ENCODE measurements at regions not wholly inside any gene's neighbourhood (a gene's known extent, or its start where the extent isn't known, plus 50 kb on each side); places are given as distances from the start of the nearest gene placed in this dataset.

DNA sequence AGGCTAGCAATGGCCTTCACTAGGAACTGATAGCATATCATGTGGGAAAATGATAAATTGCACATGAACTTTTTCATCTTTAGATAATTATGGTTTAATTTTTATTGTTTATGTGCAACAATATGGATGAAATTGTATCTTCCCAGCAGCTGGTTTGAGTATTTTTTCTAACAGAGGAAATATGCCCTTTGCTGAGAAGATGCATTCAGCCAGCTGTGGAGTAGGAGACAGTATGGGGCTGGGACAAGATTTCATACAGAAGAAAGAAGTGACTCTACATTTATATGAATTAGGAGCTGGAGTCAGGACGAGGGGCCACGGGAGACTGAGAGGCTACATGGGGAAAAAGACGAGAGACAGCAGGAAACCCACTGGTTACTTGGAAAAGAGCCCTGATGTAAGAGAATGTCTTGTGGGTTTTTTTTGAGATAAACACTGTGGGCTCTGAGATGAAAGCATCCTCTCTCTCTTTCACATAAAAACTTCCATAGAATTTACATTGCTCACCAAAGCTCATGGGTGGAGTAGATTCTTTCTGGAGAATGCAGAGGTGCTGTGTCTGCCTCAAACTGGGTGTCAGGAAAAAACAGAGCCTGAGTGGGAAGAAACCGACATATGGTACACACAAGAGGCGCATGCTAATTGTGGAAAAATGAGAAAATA is 115.2 kb upstream of the PDZRN3 start:
- no peak overlapping the region for H3K4me2 ChIP-seq
- H3K79me2 ChIP-seq (ENCODE audit: low read depth), result no peaks in the 10 kb centered on the region
- no peaks in the 10 kb centered on the region for H3K36me3 ChIP-seq (ENCODE audit: low read depth)
- H3K4me1 ChIP-seq (replicated peaks; ENCODE audit: insufficient read depth), result no peaks in the 10 kb centered on the region
- no TSS peak for BruUV-seq (replicated peaks)
- no peaks in the 10 kb centered on the region for H4K20me1 ChIP-seq (ENCODE audit: insufficient read depth)
- DNase-seq, result no peak
- no peak overlapping the region for H2AFZ ChIP-seq
- no peak overlapping the region for H3K27ac ChIP-seq
- ChIA-PET POLR2A (ENCODE audit: unreplicated experiment) (no interaction called here), CTCF (no interaction called here)
- TF ChIP-seq, protein P1, sequence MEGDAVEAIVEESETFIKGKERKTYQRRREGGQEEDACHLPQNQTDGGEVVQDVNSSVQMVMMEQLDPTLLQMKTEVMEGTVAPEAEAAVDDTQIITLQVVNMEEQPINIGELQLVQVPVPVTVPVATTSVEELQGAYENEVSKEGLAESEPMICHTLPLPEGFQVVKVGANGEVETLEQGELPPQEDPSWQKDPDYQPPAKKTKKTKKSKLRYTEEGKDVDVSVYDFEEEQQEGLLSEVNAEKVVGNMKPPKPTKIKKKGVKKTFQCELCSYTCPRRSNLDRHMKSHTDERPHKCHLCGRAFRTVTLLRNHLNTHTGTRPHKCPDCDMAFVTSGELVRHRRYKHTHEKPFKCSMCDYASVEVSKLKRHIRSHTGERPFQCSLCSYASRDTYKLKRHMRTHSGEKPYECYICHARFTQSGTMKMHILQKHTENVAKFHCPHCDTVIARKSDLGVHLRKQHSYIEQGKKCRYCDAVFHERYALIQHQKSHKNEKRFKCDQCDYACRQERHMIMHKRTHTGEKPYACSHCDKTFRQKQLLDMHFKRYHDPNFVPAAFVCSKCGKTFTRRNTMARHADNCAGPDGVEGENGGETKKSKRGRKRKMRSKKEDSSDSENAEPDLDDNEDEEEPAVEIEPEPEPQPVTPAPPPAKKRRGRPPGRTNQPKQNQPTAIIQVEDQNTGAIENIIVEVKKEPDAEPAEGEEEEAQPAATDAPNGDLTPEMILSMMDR (conservative IDR thresholded peaks at IDR 0.05), result no peak
- no peak for TF ChIP-seq EZH2 (IDR thresholded peaks at IDR 0.05; ENCODE audit: low read depth)
- H3K9me2 ChIP-seq (ENCODE audit: insufficient read depth), result no peaks in the 10 kb centered on the region
- no peak overlapping the region for H3K4me3 ChIP-seq
- H3K9me3 ChIP-seq (ENCODE audit: insufficient read depth, low read depth), result no peaks in the 10 kb centered on the region
- intact Hi-C loops (cut with micrococcal nuclease; ENCODE audit: unreplicated experiment), result no loop called here
- H3K27me3 ChIP-seq (ENCODE audit: insufficient read depth, low read depth), result no peaks in the 10 kb centered on the region
- no peaks in the 10 kb centered on the region for H3F3A ChIP-seq (ENCODE audit: insufficient read depth, low read depth)

DNA sequence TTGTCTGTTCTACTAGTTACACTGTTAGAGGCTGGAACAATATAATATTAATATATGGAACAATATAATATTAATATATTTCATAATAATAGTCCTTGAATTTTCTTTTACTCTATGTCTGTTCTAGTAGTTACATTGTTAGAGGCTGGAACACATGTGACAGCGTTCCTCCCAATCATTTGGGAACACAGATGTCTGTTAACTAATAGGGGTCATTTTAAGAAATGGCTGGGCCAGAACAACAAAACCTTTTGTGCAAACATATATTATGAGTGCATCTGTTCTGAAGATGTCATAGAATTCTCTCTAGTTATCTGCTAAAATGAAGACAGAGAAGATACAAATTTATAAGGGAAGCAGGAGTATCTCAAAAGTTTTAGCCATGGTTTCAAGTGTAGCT is 114.0 kb upstream of the PDZRN3 start:
- H3K9me2 ChIP-seq (ENCODE audit: insufficient read depth), result no peaks in the 10 kb centered on the region
- H3K4me3 ChIP-seq, result no peak overlapping the region
- no peaks in the 10 kb centered on the region for H3K36me3 ChIP-seq (ENCODE audit: low read depth)
- H3K9me3 ChIP-seq (ENCODE audit: insufficient read depth, low read depth), result no peaks in the 10 kb centered on the region
- BruUV-seq (replicated peaks), result no TSS peak
- no peaks in the 10 kb centered on the region for H3F3A ChIP-seq (ENCODE audit: insufficient read depth, low read depth)
- ChIA-PET POLR2A (ENCODE audit: unreplicated experiment) (no interaction called here), CTCF (no interaction called here)
- H3K79me2 ChIP-seq (ENCODE audit: low read depth), result no peaks in the 10 kb centered on the region
- H3K4me2 ChIP-seq, result no peak overlapping the region
- intact Hi-C loops (cut with micrococcal nuclease; ENCODE audit: unreplicated experiment), result no loop called here
- no peak overlapping the region for H3K27ac ChIP-seq
- no peaks in the 10 kb centered on the region for H3K4me1 ChIP-seq (replicated peaks; ENCODE audit: insufficient read depth)
- TF ChIP-seq EZH2 (IDR thresholded peaks at IDR 0.05; ENCODE audit: low read depth), result no peak
- TF ChIP-seq, protein P1 (conservative IDR thresholded peaks at IDR 0.05), result no peak
- DNase-seq, result no peak
- no peaks in the 10 kb centered on the region for H3K27me3 ChIP-seq (ENCODE audit: insufficient read depth, low read depth)
- H2AFZ ChIP-seq, result no peak overlapping the region
- H4K20me1 ChIP-seq (ENCODE audit: insufficient read depth), result no peaks in the 10 kb centered on the region

DNA sequence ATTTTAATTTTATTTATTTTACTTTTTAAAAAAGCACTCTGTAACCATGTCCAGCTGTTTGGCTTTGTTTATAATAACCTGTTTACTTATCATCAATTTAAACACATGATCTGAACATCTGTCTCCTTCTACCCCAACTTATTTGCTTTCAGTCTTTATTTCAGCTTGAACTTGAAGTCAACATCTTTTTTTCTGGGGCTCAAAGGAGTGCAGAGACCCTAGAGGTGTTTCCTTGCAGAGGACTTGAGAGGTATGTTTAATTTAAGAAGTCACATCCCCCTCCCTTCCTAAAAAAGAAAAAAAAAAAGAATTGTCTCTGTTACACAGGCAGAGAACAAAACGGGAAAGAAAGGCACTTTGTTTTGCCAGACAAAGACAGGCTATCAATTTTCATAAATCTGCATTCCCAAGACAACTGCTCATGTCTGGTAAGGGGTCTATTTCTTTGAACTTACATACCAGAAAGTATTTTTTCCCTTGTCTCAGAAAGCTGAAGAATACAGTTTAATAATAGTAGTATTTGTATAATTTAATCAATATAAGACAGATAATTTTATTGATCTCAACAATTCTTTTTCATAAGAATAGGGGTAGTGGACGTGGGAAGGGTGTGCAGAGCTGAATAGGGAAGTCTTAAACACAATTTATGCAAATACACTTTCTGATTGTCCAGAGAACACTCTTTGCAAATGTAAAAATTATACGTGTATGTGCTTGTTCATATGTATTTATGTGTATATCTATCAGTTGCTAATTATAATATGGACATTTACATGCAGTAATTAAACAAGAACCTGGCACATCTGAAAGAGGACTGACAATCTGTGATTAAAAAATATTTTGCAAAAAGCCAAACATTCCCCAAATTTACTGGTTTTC is 109.7 kb upstream of the PDZRN3 start:
- TF ChIP-seq, protein P1 (conservative IDR thresholded peaks at IDR 0.05), result no peak
- no peak for TF ChIP-seq EZH2 (IDR thresholded peaks at IDR 0.05; ENCODE audit: low read depth)
- no peaks in the 10 kb centered on the region for H3K79me2 ChIP-seq (ENCODE audit: low read depth)
- H3K4me2 ChIP-seq, result no peak overlapping the region
- no peaks in the 10 kb centered on the region for H3K9me2 ChIP-seq (ENCODE audit: insufficient read depth)
- CTCF ChIA-PET, result no interaction called here
- H3K9me3 ChIP-seq (ENCODE audit: insufficient read depth, low read depth), result no peaks in the 10 kb centered on the region
- no peak for DNase-seq
- POLR2A ChIA-PET (ENCODE audit: unreplicated experiment), result no interaction called here
- no peaks in the 10 kb centered on the region for H3F3A ChIP-seq (ENCODE audit: insufficient read depth, low read depth)
- no peak overlapping the region for H3K4me3 ChIP-seq
- no peaks in the 10 kb centered on the region for H3K27me3 ChIP-seq (ENCODE audit: insufficient read depth, low read depth)
- H2AFZ ChIP-seq, result no peak overlapping the region
- intact Hi-C loops (cut with micrococcal nuclease; ENCODE audit: unreplicated experiment), result no loop called here
- BruUV-seq (replicated peaks), result no TSS peak
- H3K4me1 ChIP-seq (replicated peaks; ENCODE audit: insufficient read depth), result no peaks in the 10 kb centered on the region
- no peaks in the 10 kb centered on the region for H4K20me1 ChIP-seq (ENCODE audit: insufficient read depth)
- H3K27ac ChIP-seq, result no peak overlapping the region
- no peaks in the 10 kb centered on the region for H3K36me3 ChIP-seq (ENCODE audit: low read depth)

All from PC-9 (cell line).